Smooth muscle cell (in vitro differentiated cells): ENCODE measurements at regions not wholly inside any gene's neighbourhood (a gene's known extent, or its start where the extent isn't known, plus 50 kb on each side); places are given as distances from the start of the nearest gene placed in this dataset.

Source experiments
- DNase-seq: peaks from one replicate; lab custom pipeline; 2025; ENCODE audit not compliant: unreplicated experiment; lab: John Stamatoyannopoulos, UW
- H2AFZ ChIP-seq: fragments of 200-600 bp; sonication (generic); 2 replicates; pipeline ENCODE4 v1.6.0; 2016; ENCODE audit warnings: antibody characterized with exemption, low read depth, mild to moderate bottlenecking
- H3F3A ChIP-seq: fragments of 200-600 bp; sonication (generic); 2 replicates; pipeline ENCODE4 v1.6.0; 2017; ENCODE audit warnings: antibody characterized with exemption, low read depth
- H3K27ac ChIP-seq: fragments of 200-600 bp; sonication (generic); 2 replicates; pipeline ENCODE4 v1.5.1; 2016; ENCODE audit warnings: low read depth, mild to moderate bottlenecking
- H3K27me3 ChIP-seq: fragments of 200-600 bp; sonication (generic); 2 replicates; pipeline ENCODE4 v1.6.1; 2016; ENCODE audit warnings: low read depth, mild to moderate bottlenecking
- H3K36me3 ChIP-seq: fragments of 200-600 bp; sonication (generic); 2 replicates; pipeline ENCODE4 v1.5.1; 2016; ENCODE audit warnings: low read depth
- H3K4me1 ChIP-seq: fragments of 200-600 bp; sonication (generic); 2 replicates; pipeline ENCODE4 v1.5.1; 2016; ENCODE audit warnings: low read depth
- H3K4me2 ChIP-seq: fragments of 200-600 bp; sonication (generic); 2 replicates; pipeline ENCODE4 v1.6.0; 2016; ENCODE audit warnings: mild to moderate bottlenecking
- H3K4me3 ChIP-seq: fragments of 200-600 bp; sonication (generic); 2 replicates; pipeline ENCODE4 v1.5.1; 2016; ENCODE audit warnings: mild to moderate bottlenecking
- H3K79me2 ChIP-seq: fragments of 200-600 bp; sonication (generic); 2 replicates; pipeline ENCODE4 v1.6.0; 2016; ENCODE audit warnings: low read depth, mild to moderate bottlenecking
- H3K9ac ChIP-seq: fragments of 200-600 bp; sonication (generic); 2 replicates; pipeline ENCODE4 v1.6.0; 2016; ENCODE audit warnings: low read depth
- H3K9me3 ChIP-seq: fragments of 200-600 bp; sonication (generic); replicated peaks from 2 replicates; pipeline ENCODE4 v1.5.1; 2016; ENCODE audit warnings: low read depth
- H4K20me1 ChIP-seq: fragments of 200-600 bp; sonication (generic); 2 replicates; pipeline ENCODE4 v1.6.0; 2016; ENCODE audit warnings: low read depth
- CTCF ChIP-seq: fragments of 200-600 bp; sonication (generic); IDR thresholded peaks from 2 replicates; pipeline ENCODE4 v1.5.1; 2017; ENCODE audit warnings: borderline replicate concordance, mild to moderate bottlenecking, antibody characterized with exemption; ENCODE audit not compliant: insufficient read depth, poor library complexity, severe bottlenecking
- WGBS: methylation state at CpG from one replicate; pipeline ENCODE4 v1.1.7; 2016; ENCODE audit warnings: low lambda C conversion rate; 5-methylcytosine and 5-hydroxymethylcytosine counted together

GRCh38 chr13:85486663-85487062, 312.6 kb downstream of the SLITRK6 start:
- no peak for TF ChIP-seq CTCF
- H3K9ac ChIP-seq: no peak overlapping the region
- no peaks in the 10 kb centered on the region for H3F3A ChIP-seq
- no peak overlapping the region for H3K4me3 ChIP-seq
- H3K27me3 ChIP-seq: no peaks in the 10 kb centered on the region
- no peak overlapping the region for H3K27ac ChIP-seq
- H2AFZ ChIP-seq: peak overlapping the region; percentile 37
- no peaks in the 10 kb centered on the region for H3K79me2 ChIP-seq
- no peaks in the 10 kb centered on the region for H4K20me1 ChIP-seq
- no peaks in the 10 kb centered on the region for H3K9me3 ChIP-seq
- no peaks in the 10 kb centered on the region for H3K4me1 ChIP-seq
- no peaks in the 10 kb centered on the region for H3K36me3 ChIP-seq
- DNase-seq: no peak
- H3K4me2 ChIP-seq: no peak overlapping the region

GRCh38 chr13:85473144-85473543, 326.1 kb downstream of the SLITRK6 start:
- no peak overlapping the region for H3K4me3 ChIP-seq
- no peak for TF ChIP-seq CTCF
- WGBS: 80% methylated on average over 2 of the region's 2 CpGs
- H3K27ac ChIP-seq: no peak overlapping the region
- H3K4me2 ChIP-seq: no peak overlapping the region
- no peak overlapping the region for H2AFZ ChIP-seq
- DNase-seq: no peak
- no peaks in the 10 kb centered on the region for H3K9me3 ChIP-seq
- no peaks in the 10 kb centered on the region for H3K27me3 ChIP-seq
- no peaks in the 10 kb centered on the region for H3K79me2 ChIP-seq
- H3F3A ChIP-seq: no peaks in the 10 kb centered on the region
- H3K9ac ChIP-seq: no peak overlapping the region
- H4K20me1 ChIP-seq: no peaks in the 10 kb centered on the region
- no peaks in the 10 kb centered on the region for H3K36me3 ChIP-seq
- no peaks in the 10 kb centered on the region for H3K4me1 ChIP-seq

- H3K27me3 ChIP-seq: no peaks in the 10 kb centered on the region
- no peak for DNase-seq
- H3K4me1 ChIP-seq: no peaks in the 10 kb centered on the region
- H2AFZ ChIP-seq: no peak overlapping the region
- H3K4me3 ChIP-seq: no peak overlapping the region
- H3K79me2 ChIP-seq: no peaks in the 10 kb centered on the region
- H3K4me2 ChIP-seq: no peak overlapping the region
- no peak overlapping the region for H3K9ac ChIP-seq
- H3K27ac ChIP-seq: no peak overlapping the region
- no peaks in the 10 kb centered on the region for H3K9me3 ChIP-seq
- no peaks in the 10 kb centered on the region for H3F3A ChIP-seq
- no peak for TF ChIP-seq CTCF
- H4K20me1 ChIP-seq: no peaks in the 10 kb centered on the region
- WGBS: 81% methylated on average over 1 of the region's 1 CpG
- H3K36me3 ChIP-seq: no peaks in the 10 kb centered on the region
Measured at GRCh38 chr13:85469320-85469719, 329.9 kb downstream of the SLITRK6 start.

- H4K20me1 ChIP-seq: no peaks in the 10 kb centered on the region
- H3K79me2 ChIP-seq: no peaks in the 10 kb centered on the region
- H3K4me2 ChIP-seq: no peak overlapping the region
- H2AFZ ChIP-seq: no peak overlapping the region
- no peaks in the 10 kb centered on the region for H3K4me1 ChIP-seq
- H3K27me3 ChIP-seq: no peaks in the 10 kb centered on the region
- no peak for DNase-seq
- TF ChIP-seq CTCF: no peak
- H3K9ac ChIP-seq: no peak overlapping the region
- WGBS: 89% methylated on average over 3 of the region's 3 CpGs
- H3K27ac ChIP-seq: no peak overlapping the region
- no peak overlapping the region for H3K4me3 ChIP-seq
- no peaks in the 10 kb centered on the region for H3K36me3 ChIP-seq
- no peaks in the 10 kb centered on the region for H3F3A ChIP-seq
- H3K9me3 ChIP-seq: no peaks in the 10 kb centered on the region
Measured at GRCh38 chr13:85462792-85463425, 336.3 kb downstream of the SLITRK6 start.
